Naive B cell (primary cell): ENCODE measurements at regions not wholly inside any gene's neighbourhood (a gene's known extent, or its start where the extent isn't known, plus 50 kb on each side); places are given as distances from the start of the nearest gene placed in this dataset.

Experiments
- ATAC-seq, 2 donors: fragments of 150-1000 bp; cut with Tn5 transposase; 2 replicates each; pipeline ENCODE4 v1.10.0; 2021; ENCODE audit warnings: low read depth in 2 of 2, mild to moderate bottlenecking in 2 of 2, moderate library complexity in 2 of 2
- DNase-seq: peaks from one replicate; pipeline ENCODE4 v3.0.0; 2022
- H3K27ac Mint-ChIP-seq, 6 donors: one replicate each; pipeline ENCODE4 v1.8.0; 2020 to 2022; ENCODE audit warnings: mild to moderate bottlenecking in 6 of 6, mixed read lengths in 6 of 6, moderate library complexity in 5 of 6, inconsistent platforms in 2 of 6
- H3K27me3 Mint-ChIP-seq, 3 donors: one replicate each; pipeline ENCODE4 v1.8.0; 2021 to 2022; ENCODE audit warnings: mixed read lengths in 3 of 3, mild to moderate bottlenecking in 1 of 3
- H3K36me3 Mint-ChIP-seq, 2 donors: one replicate each; pipeline ENCODE4 v1.8.0; 2020 to 2022; ENCODE audit warnings: mixed read lengths in 2 of 2, inconsistent platforms in 1 of 2, mild to moderate bottlenecking in 1 of 2
- H3K4me1 Mint-ChIP-seq, 3 donors: one replicate each; pipeline ENCODE4 v1.8.0; 2020 to 2022; ENCODE audit warnings: mixed read lengths in 3 of 3, inconsistent platforms in 1 of 3, mild to moderate bottlenecking in 1 of 3, moderate library complexity in 1 of 3
- H3K4me3 Mint-ChIP-seq, 8 donors: one replicate each; pipeline ENCODE4 v1.8.0; 2020 to 2022; ENCODE audit warnings: mild to moderate bottlenecking in 8 of 8, mixed read lengths in 8 of 8, moderate library complexity in 8 of 8, inconsistent platforms in 2 of 8
- H3K9me3 Mint-ChIP-seq, 7 donors: one replicate each; pipeline ENCODE4 v1.8.0; 2020 to 2022; ENCODE audit warnings: mixed read lengths in 7 of 7, mild to moderate bottlenecking in 5 of 7, inconsistent platforms in 2 of 7, moderate library complexity in 1 of 7

DNA sequence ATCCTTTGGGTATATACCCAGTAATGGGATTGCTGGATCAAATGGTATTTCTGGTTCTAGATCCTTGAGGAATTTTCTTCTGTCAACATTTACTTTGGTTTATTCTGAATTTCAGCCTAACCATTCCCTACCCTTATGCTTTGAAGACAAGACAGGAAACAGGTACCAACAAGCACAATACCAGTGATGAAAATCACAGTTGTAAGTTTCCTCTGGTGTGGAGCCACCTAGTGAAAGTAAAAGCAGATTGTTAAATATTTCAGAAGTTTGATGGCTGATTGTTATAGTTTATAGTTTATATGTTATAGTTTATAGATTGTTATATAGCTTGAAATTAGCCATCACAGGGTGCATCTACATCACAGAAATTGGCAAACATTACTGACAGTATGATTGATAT lies 104.5 kb upstream of the AGA start:
- H3K9me3 Mint-ChIP-seq, result peaks cover 0 to 11% (median 5%) of the 10 kb centered on the region in 7 donors
- ATAC-seq, result no peak
- H3K27ac Mint-ChIP-seq, result no peak overlapping the region

DNA sequence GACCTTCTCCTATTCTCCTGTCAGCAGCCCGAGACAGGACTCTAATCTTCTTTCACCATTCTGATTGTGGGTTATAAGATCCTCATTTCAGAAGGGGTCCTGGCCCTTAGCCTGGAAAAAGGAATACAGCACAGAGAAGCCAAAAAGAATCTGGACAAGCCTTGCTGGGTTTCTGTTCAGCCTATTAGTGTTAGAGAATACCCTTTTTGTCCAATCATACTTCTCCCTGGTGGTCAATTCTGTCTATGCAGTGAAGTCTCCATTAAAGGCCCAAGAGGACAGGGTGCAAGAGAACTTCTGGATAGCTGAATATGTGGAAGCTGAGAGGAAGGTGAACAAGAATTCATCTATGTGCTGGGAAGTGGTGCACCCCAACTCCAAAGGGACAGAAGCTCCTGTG lies 105.7 kb upstream of the AGA start:
- peaks cover 0 to 7% (median 0%) of the 10 kb centered on the region in 7 donors for H3K9me3 Mint-ChIP-seq
- peaks cover 0 to 7% of the 10 kb centered on the region in 2 donors for H3K36me3 Mint-ChIP-seq
- no peaks in the 10 kb centered on the region for H3K4me1 Mint-ChIP-seq
- no peak overlapping the region for H3K4me3 Mint-ChIP-seq
- peak overlapping the region in 1 of 6 donors; percentile 41 for H3K27ac Mint-ChIP-seq
- DNase-seq (no peak), ATAC-seq (no peak)
- no peaks in the 10 kb centered on the region for H3K27me3 Mint-ChIP-seq

More for the DNA sequence above, 104.5 kb upstream of the AGA start:
- no peak overlapping the region for H3K4me3 Mint-ChIP-seq
- no peak for DNase-seq
- peaks cover 0 to 7% of the 10 kb centered on the region in 2 donors for H3K36me3 Mint-ChIP-seq
- H3K4me1 Mint-ChIP-seq, result no peaks in the 10 kb centered on the region
- no peaks in the 10 kb centered on the region for H3K27me3 Mint-ChIP-seq

DNA sequence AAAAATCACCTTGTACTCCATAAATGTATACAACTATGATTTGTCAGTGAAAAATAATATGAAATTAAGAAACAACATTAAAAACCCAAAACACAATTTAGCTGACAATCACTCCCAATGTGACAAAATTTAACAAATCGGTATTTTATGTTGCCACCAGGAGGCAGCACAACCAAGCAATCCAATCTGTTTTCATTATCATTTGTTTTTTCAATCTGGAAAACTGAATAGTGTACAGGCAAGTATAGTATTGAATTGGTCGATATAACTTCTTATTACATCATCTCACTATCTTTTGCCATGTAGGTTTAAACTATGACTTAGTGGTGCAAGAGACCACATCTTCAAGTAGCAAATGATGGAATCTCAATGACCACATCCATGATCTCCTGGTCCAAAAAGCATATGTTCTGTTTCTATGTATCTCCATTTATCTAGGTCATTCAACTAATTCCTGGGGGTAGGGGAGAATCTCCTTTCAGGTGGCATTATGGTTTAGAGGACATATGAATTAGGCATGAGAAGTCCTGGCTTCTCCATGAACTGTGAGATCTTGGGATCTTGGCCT lies 112.9 kb upstream of the AGA start:
- DNase-seq (no peak), ATAC-seq (no peak)
- Mint-ChIP-seq H3K36me3 (peaks cover 0 to 7% of the 10 kb centered on the region in 2 donors), H3K4me3 (no peak overlapping the region), H3K9me3 (peaks cover 0 to 3% (median 0%) of the 10 kb centered on the region in 7 donors), H3K4me1 (no peaks in the 10 kb centered on the region), H3K27me3 (no peaks in the 10 kb centered on the region), H3K27ac (no peak overlapping the region)

DNA sequence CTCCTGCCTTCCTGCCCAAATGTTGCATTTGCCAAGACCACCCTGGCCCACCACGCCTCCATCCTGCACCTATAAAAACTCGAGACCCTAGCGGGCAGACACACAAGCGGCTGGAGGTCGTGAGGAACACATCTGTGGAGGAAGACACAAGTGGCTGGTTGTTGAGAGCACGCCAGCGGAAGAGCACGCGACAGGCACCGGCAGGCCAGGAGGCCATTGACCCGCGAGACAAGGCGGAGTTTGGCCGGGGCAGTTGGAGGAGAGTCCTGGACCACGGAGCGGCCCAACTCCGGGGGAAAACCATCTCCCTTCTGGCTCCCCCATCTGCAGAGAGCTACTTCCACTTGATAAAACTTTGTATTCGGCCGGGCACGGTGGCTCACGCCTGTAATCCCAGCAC lies 115.2 kb upstream of the AGA start:
- ATAC-seq (no peak), DNase-seq (no peak)
- no peak overlapping the region for H3K4me3 Mint-ChIP-seq
- no peaks in the 10 kb centered on the region for H3K4me1 Mint-ChIP-seq
- no peaks in the 10 kb centered on the region for H3K9me3 Mint-ChIP-seq
- no peak overlapping the region for H3K27ac Mint-ChIP-seq
- H3K27me3 Mint-ChIP-seq, result no peaks in the 10 kb centered on the region
- H3K36me3 Mint-ChIP-seq, result no peaks in the 10 kb centered on the region

DNA sequence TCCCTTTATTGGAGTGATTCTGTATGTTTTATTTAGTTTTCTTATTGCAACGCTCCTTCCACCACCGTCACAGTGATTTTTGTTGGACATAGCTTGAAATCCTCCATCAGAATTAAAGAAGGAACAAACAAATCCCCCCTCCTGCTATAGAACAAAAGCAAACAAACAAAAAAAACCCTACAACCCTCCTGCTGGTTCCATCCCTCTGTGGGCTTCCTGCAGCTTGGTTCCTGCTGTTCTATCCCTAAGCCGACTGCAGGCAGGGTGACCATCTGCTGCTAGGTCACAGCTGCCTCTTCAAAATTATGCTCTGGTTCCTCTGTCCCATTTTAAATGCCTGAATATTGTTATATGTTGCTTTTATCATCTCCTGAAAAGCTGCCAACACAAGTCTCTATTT lies 116.8 kb upstream of the AGA start:
- no peaks in the 10 kb centered on the region for H3K9me3 Mint-ChIP-seq
- DNase-seq (no peak), ATAC-seq (no peak)
- H3K27ac Mint-ChIP-seq, result no peak overlapping the region
- H3K27me3 Mint-ChIP-seq, result no peaks in the 10 kb centered on the region
- no peaks in the 10 kb centered on the region for H3K4me1 Mint-ChIP-seq
- H3K4me3 Mint-ChIP-seq, result no peak overlapping the region
- H3K36me3 Mint-ChIP-seq, result no peaks in the 10 kb centered on the region

DNA sequence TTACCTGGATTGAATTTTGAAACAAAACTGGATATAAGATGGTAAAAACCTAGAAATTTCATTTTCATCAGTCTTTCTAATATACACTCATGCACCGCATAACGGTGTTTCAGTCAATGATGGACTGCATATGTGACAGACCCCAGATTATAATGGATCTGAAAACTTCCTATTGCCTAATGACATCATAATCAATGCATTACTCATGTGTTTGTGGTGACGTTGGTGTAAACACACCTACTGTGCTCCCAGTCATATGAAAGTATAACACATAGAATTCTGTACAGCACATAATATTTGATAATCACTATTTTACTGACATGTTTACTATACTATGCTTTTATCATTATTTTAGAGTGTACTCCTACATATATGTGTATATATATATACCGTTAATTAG lies 119.9 kb upstream of the AGA start:
- Mint-ChIP-seq H3K27ac (no peak overlapping the region), H3K27me3 (no peaks in the 10 kb centered on the region), H3K9me3 (peaks cover 0 to 2% (median 0%) of the 10 kb centered on the region in 7 donors), H3K4me3 (no peak overlapping the region), H3K36me3 (no peaks in the 10 kb centered on the region), H3K4me1 (no peaks in the 10 kb centered on the region)
- no peak for ATAC-seq
- no peak for DNase-seq

DNA sequence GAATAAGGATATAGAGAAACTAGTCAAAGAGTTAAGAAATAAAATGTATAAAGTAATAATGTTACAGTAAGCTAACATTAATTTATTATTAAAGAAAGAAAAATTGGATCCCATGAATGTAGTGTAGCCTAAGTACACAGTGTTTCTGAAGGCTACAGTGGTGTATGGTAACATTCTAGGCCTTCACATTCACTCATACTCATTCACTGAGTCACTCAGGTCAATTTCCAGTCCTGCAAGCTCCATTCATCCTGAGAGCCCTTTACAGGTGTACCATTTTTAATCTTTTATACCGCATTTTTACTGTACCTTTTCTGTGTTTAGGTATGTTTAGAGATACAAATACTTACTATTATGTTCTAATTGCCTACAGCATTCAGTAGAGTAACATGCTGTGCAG lies 120.6 kb upstream of the AGA start:
- Mint-ChIP-seq H3K36me3 (no peaks in the 10 kb centered on the region), H3K9me3 (peaks cover 0 to 2% (median 1%) of the 10 kb centered on the region in 7 donors), H3K27me3 (no peaks in the 10 kb centered on the region), H3K4me3 (no peak overlapping the region), H3K27ac (no peak overlapping the region), H3K4me1 (no peaks in the 10 kb centered on the region)
- DNase-seq, result no peak
- no peak for ATAC-seq

DNA sequence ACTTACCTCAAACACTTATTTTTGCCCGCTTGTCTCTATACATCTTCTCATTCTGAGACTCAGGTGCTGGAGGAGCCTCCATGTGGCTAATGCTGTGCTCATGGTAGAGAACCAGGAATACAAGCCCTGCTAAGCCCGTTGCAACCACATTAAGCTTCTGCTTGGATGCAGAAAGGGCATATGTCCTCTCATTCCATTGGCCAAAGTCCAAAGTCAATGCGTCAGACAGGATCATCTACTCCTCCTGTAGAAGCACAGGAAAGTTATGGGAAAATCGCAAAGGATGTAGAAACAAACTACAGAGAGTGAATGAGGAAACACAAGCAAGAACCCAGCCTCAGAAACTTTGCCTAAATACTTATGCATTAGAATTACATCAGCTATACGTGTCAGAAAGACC lies 124.5 kb upstream of the AGA start:
- H3K9me3 Mint-ChIP-seq, result peaks cover 0 to 2% (median 1%) of the 10 kb centered on the region in 7 donors
- no peak overlapping the region for H3K27ac Mint-ChIP-seq
- H3K27me3 Mint-ChIP-seq, result no peaks in the 10 kb centered on the region

DNA sequence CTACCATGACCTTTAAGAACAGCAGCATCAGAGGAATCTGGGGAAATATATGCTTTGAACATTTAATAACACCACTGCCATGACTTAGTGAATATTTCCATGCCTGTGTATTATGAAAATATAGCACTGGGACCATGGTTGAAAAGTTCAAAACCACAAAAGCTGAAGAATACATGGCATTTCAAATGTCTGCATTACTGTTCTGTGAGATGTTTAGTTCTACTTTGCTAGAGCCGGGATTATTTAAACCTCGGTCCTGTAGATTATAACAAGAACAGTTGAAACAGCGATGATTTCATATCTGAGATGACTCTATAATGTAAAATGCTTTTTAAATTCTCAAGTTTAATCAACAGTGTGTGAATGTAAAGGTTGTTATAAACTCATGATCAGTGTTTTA lies 126.7 kb upstream of the AGA start:
- no peak overlapping the region for H3K4me3 Mint-ChIP-seq
- no peaks in the 10 kb centered on the region for H3K4me1 Mint-ChIP-seq
- H3K9me3 Mint-ChIP-seq, result peaks cover 0 to 2% (median 1%) of the 10 kb centered on the region in 7 donors
- DNase-seq (no peak), ATAC-seq (no peak)
- H3K36me3 Mint-ChIP-seq, result no peaks in the 10 kb centered on the region
- H3K27ac Mint-ChIP-seq, result no peak overlapping the region
- no peaks in the 10 kb centered on the region for H3K27me3 Mint-ChIP-seq

More for the DNA sequence above, 124.5 kb upstream of the AGA start:
- no peak for DNase-seq
- Mint-ChIP-seq H3K4me3 (no peak overlapping the region), H3K36me3 (no peaks in the 10 kb centered on the region), H3K4me1 (no peaks in the 10 kb centered on the region)
- no peak for ATAC-seq

DNA sequence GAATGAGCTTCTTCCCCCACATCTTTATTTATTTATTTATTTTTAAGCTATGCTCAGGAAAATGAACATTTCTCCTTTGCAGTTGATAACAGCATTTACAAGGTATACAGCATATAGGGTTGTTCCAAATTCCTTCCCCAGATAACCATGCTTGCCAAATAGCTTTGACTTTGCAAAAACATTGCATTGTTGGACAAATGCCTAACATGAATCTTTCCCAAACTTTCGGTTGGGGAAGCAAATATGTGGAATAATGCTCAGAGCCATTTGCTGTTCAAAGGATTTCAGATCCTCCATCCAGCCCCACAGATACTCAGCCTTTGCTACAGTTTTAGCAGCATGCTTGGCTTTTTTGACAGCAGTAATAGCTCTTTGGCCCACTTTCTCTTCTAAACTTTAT lies 127.2 kb upstream of the AGA start:
- no peaks in the 10 kb centered on the region for H3K27me3 Mint-ChIP-seq
- no peak overlapping the region for H3K4me3 Mint-ChIP-seq
- no peak for DNase-seq
- no peak overlapping the region for H3K27ac Mint-ChIP-seq
- peaks cover 0 to 2% (median 1%) of the 10 kb centered on the region in 7 donors for H3K9me3 Mint-ChIP-seq
- H3K4me1 Mint-ChIP-seq, result no peaks in the 10 kb centered on the region
- no peaks in the 10 kb centered on the region for H3K36me3 Mint-ChIP-seq
- no peak for ATAC-seq

DNA sequence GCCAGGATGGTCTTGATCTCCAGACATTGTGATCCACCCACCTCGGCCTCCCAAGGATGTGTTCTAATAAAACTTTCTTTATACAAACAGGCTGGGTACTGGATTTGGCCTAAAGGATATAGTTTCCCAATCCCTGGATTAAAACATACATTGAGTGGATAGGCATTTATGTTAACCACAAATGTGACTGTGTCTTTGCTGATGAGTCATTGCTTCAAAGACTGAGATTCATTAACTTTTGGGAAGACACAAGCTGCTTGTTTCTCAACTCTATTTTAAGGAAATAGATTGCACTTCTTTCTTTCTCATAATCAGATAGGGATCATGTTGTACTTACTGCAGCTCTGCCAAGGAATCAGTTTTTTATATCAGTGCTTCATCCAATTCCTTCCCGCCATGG lies 131.3 kb upstream of the AGA start:
- Mint-ChIP-seq H3K36me3 (no peaks in the 10 kb centered on the region), H3K4me1 (no peaks in the 10 kb centered on the region), H3K27ac (no peak overlapping the region), H3K27me3 (no peaks in the 10 kb centered on the region), H3K9me3 (no peaks in the 10 kb centered on the region), H3K4me3 (no peak overlapping the region)
- DNase-seq (no peak), ATAC-seq (no peak)

DNA sequence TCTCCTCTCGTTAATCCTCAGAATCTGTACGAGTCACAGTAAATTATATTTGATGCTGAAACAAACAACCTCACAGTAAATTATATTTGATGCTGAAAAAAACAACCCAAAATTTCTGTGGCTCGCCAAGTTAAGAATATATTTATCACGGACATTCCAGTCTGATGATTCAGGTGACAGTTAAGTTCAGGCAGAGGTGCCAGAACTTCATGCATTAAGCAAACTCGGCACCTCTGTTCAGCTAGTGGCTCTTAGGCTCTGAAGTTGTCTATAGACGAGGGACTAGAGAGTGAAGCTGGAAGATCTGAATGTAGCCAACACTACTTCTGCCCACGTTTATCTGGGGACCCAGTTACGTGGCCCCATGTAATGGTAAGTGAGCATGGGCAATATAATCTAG lies 132.2 kb upstream of the AGA start:
- DNase-seq (no peak), ATAC-seq (no peak)
- Mint-ChIP-seq H3K27ac (no peak overlapping the region), H3K4me3 (no peak overlapping the region), H3K4me1 (no peaks in the 10 kb centered on the region), H3K9me3 (no peaks in the 10 kb centered on the region), H3K36me3 (no peaks in the 10 kb centered on the region), H3K27me3 (no peaks in the 10 kb centered on the region)

DNA sequence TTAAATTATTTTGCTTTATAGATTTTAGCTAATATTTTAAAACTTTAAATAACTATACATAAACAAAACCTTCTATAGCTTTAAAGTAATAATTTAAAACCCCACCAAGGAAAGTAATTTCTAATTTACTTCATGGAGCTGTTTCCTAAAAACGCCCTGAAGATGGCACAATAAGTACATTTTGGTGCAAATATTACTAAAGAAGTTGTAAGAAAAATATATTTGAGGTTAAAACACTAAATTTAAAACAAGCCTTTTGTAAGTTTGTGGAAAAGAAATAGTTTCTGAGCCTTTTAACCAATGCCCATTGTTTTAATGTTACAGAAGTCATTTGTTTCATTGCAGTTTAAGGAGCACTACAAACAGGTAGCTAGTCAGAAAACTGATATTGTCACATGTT lies 137.4 kb upstream of the AGA start:
- Mint-ChIP-seq H3K27me3 (no peaks in the 10 kb centered on the region), H3K27ac (no peak overlapping the region), H3K36me3 (no peaks in the 10 kb centered on the region), H3K4me3 (no peak overlapping the region), H3K9me3 (no peaks in the 10 kb centered on the region), H3K4me1 (no peaks in the 10 kb centered on the region)
- ATAC-seq (no peak), DNase-seq (no peak)

DNA sequence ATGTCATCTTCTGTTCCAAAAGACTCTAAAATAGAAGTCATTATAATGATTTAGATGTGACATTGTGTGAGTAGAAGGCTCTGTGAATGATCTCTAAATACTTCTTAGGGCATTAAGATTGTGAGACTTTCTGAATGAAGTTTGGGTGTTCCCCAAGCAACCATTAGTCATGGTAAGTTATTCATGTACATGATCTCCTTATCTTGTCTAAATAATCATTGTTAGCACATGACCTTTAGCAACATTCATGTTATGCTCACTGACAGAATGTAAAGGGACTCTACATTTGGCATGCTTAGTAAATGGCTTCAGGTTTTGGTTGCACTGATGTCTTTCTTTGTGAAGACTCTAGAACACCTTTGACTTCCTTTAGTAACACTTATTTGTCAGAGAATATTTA lies 140.8 kb upstream of the AGA start:
- Mint-ChIP-seq H3K27me3 (no peaks in the 10 kb centered on the region), H3K36me3 (no peaks in the 10 kb centered on the region), H3K27ac (no peak overlapping the region), H3K9me3 (no peaks in the 10 kb centered on the region), H3K4me1 (no peaks in the 10 kb centered on the region), H3K4me3 (no peak overlapping the region)
- no peak for DNase-seq
- ATAC-seq, result no peak

DNA sequence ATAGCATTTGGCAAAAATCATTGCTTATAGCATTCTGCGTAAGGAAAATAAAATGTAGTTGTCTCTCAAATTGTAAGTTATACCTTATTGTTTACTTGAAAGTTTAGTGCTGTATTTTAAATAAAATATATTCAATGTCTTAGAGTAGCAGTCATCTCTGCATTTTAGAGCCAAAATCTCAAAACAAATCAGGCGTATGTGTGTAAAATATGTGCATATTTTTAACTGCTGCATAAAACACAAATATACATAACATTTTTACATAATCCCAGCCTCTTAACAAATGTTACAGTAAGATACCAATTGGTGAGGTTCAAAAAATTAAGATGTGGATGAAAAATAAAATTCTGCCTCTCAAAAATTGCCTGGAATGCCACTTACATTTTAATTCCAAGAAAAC lies 145.8 kb upstream of the AGA start:
- ATAC-seq, result no peak
- Mint-ChIP-seq H3K36me3 (no peaks in the 10 kb centered on the region), H3K4me1 (no peaks in the 10 kb centered on the region), H3K27ac (no peak overlapping the region), H3K9me3 (no peaks in the 10 kb centered on the region), H3K27me3 (no peaks in the 10 kb centered on the region), H3K4me3 (no peak overlapping the region)
- DNase-seq, result no peak
